ENCODE measurements at regions not wholly inside any gene's neighbourhood (a gene's known extent, or its start where the extent isn't known, plus 50 kb on each side); places are given as distances from the start of the nearest gene placed in this dataset.
"Not testable (repeated sequence)": the region's sequence is repeated elsewhere in the genome, so short reads cannot be mapped to it uniquely, and the experiment has no call there.

DNA sequence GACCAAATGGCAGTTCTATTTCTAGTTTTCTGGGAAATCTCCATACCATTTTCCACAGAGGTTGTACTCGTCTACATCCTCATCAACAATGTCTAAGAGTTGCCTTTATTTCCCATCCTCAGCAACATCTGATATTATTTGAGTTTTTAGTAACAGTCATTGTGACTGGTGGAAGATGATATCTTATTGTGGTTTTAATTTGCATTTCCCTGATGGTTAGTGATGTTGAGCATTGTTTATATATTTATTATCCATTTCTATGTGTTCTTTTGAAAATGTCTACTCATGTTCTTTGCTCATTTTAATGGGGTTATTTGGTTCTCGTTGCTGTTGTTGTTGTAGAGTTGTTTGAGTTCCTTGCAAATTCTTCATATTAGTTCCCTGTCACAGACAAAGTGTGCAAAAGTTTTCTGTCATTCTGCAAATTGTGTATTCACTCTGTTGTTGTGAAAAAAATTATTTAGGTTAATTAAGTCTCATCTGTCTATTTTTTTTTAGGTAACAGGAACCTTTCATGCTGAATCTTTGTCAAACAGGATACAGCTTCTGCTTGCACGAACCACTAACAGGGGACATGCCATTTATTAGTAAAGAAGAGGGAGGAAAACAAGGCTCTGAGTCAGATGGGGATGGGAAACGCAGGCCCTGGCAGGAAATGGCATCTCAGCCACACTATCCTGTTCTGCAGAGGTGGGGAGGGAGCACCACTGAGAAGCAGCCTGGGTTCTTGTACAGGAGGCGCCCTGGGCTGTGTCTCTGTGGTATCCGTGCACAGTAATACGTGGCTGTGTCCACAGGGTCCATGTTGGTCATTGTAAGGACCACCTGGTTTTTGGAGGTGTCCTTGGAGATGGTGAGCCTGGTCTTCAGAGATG lies 1196.7 kb downstream of the TMEM121 start:
- not testable (repeated sequence) for H3K4me1 ChIP-seq; DNase-seq (ENCODE audit: low spot score in 2 of 2); H3K4me3 ChIP-seq; H3K27ac ChIP-seq; H3K36me3 ChIP-seq; H3K27me3 ChIP-seq; H3K9me3 ChIP-seq
- WGBS = 42% methylated on average over 3 of the region's 7 CpGs

DNA sequence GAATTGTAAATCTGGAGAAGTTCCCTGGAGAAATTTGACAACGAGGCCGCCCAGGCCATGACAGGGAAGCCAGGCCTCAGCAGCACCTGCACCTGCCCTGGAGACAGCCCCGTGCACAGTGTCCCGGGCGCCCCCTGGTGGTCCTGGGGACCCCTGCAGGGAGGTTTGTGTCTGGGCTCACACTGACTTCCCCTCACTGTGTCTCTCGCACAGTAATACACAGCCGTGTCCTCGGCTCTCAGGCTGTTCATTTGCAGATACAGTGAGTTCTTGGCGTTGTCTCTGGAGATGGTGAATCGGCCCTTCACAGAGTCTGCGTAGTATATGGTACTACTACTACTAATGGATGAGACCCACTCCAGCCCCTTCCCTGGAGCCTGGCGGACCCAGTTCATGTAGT lies 1201.6 kb downstream of the TMEM121 start:
- not testable (repeated sequence) for H3K4me1 ChIP-seq; H3K4me3 ChIP-seq; H3K27me3 ChIP-seq; H3K27ac ChIP-seq; H3K36me3 ChIP-seq; DNase-seq (ENCODE audit: low spot score in 2 of 2); H3K9me3 ChIP-seq
- no CpG with 5 or more reads among the region's 12 CpGs for WGBS

DNA sequence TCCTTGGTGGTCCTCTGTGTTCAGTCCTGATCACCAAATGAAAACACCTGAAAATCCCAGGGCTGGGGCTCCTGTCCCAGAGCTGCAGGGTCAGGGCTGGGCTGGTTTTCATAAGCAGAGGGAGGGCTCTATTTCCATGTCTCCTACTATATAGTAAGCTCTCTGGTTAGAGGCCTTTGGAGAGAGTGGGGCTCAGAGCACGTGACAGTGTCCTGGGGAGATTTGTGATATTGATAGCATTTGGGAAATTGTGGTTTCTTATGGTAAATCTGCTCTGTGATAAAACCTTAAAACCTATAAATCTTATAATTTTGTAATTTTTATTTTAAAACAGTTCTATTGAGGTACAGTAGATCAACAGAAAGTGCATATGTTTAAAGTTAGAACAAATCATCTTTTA lies 1202.2 kb downstream of the TMEM121 start:
- H3K36me3 ChIP-seq = no peaks in the 10 kb centered on the region
- no peaks in the 10 kb centered on the region for H3K27me3 ChIP-seq
- no CpG with 5 or more reads among the region's 1 CpG for WGBS
- TF ChIP-seq EP300 (IDR thresholded peaks at IDR 0.05) (no peak), POLR2AphosphoS5 (IDR thresholded peaks at IDR 0.05) (no peak), POLR2A (IDR thresholded peaks at IDR 0.05) (no peak)
- TF ChIP-seq, protein P1, sequence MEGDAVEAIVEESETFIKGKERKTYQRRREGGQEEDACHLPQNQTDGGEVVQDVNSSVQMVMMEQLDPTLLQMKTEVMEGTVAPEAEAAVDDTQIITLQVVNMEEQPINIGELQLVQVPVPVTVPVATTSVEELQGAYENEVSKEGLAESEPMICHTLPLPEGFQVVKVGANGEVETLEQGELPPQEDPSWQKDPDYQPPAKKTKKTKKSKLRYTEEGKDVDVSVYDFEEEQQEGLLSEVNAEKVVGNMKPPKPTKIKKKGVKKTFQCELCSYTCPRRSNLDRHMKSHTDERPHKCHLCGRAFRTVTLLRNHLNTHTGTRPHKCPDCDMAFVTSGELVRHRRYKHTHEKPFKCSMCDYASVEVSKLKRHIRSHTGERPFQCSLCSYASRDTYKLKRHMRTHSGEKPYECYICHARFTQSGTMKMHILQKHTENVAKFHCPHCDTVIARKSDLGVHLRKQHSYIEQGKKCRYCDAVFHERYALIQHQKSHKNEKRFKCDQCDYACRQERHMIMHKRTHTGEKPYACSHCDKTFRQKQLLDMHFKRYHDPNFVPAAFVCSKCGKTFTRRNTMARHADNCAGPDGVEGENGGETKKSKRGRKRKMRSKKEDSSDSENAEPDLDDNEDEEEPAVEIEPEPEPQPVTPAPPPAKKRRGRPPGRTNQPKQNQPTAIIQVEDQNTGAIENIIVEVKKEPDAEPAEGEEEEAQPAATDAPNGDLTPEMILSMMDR (IDR thresholded peaks at IDR 0.05) = no peak
- no peak overlapping the region for H3K27ac ChIP-seq
- no peaks in the 10 kb centered on the region for H3K4me1 ChIP-seq
- no peak for DNase-seq (ENCODE audit: low spot score in 2 of 2)
- H3K9me3 ChIP-seq = no peaks in the 10 kb centered on the region
- H3K4me3 ChIP-seq = no peak overlapping the region

DNA sequence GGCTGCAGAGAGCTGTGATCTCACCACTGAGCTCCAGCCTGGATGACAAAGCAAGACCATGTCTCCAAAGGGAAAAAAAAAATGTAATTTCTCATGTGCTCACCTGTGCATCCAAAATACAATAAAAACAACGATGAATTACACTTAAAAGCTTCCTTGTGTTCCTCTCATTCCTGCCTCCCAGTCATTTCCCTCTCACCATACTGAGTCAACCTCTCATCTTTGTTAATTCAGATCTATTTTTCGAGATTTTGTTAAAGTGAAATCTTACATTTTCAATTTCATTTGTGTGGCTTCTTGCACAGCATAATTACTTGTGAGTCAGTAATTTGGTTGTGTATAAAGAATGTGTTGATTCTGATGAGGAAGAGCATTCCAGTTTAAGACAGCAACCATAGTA lies 1203.2 kb downstream of the TMEM121 start:
- DNase-seq (ENCODE audit: low spot score in 2 of 2) = no peak
- Histone ChIP-seq H3K36me3 (no peaks in the 10 kb centered on the region), H3K9me3 (no peaks in the 10 kb centered on the region), H3K27me3 (no peaks in the 10 kb centered on the region), H3K4me3 (no peak overlapping the region), H3K4me1 (no peaks in the 10 kb centered on the region), H3K27ac (no peak overlapping the region)
- no peak for TF ChIP-seq EP300 (IDR thresholded peaks at IDR 0.05)
- TF ChIP-seq, protein P1 (IDR thresholded peaks at IDR 0.05) = no peak
- TF ChIP-seq POLR2AphosphoS5 (IDR thresholded peaks at IDR 0.05) = no peak
- TF ChIP-seq POLR2A (IDR thresholded peaks at IDR 0.05) = no peak
- WGBS = no CpG with 5 or more reads among the region's 2 CpGs

DNA sequence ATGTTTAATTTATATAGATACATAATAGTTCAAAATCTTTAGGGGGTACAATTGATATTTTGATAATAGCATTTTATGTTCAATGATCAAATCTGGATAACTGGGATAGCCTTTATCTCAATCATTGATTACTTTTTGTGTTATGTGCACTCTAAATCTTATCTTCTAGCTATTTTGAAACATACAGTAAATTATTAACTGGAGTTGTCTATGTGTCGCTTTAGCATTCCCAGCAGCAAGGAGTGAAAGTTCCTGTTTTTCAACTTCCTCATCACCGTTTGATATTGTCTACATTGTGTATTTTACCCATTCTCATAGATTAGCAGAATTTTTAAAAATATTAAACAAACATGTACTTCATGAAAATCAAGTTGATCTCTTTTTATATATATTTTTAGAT lies 1207.4 kb downstream of the TMEM121 start:
- no CpG with 5 or more reads among the region's 2 CpGs for WGBS

DNA sequence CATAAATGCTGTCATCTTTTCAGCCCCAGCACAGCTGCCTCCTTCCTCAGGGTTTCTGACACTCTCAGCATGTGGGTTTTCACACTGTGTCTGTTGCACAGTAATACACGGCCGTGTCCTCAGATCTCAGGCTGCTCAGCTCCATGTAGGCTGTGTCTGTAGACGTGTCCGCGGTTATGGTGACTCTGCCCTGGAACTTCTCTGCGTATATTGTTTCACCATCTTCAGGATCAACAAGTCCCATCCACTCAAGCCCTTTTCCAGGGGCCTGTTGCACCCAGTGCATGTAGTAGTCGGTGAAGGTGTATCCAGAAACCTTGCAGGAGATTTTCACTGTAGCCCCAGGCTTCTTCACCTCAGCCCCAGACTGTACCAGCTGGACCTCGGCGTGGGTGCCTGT lies 1210.6 kb downstream of the TMEM121 start:
- WGBS = no CpG with 5 or more reads among the region's 9 CpGs
- H3K9me3 ChIP-seq = no peaks in the 10 kb centered on the region
- H3K27me3 ChIP-seq = no peaks in the 10 kb centered on the region
- no peak for TF ChIP-seq EP300 (IDR thresholded peaks at IDR 0.05)
- TF ChIP-seq, protein P1 (IDR thresholded peaks at IDR 0.05) = no peak
- TF ChIP-seq POLR2AphosphoS5 (IDR thresholded peaks at IDR 0.05) = no peak
- TF ChIP-seq POLR2A (IDR thresholded peaks at IDR 0.05) = no peak
- H3K36me3 ChIP-seq = no peaks in the 10 kb centered on the region
- H3K27ac ChIP-seq = no peak overlapping the region
- H3K4me3 ChIP-seq = no peak overlapping the region
- DNase-seq (ENCODE audit: low spot score in 2 of 2) = no peak
- no peaks in the 10 kb centered on the region for H3K4me1 ChIP-seq

More for the DNA sequence above, 1207.4 kb downstream of the TMEM121 start:
- Histone ChIP-seq H3K4me1 (no peaks in the 10 kb centered on the region), H3K27ac (no peak overlapping the region), H3K36me3 (no peaks in the 10 kb centered on the region), H3K9me3 (no peaks in the 10 kb centered on the region), H3K27me3 (no peaks in the 10 kb centered on the region), H3K4me3 (no peak overlapping the region)
- no peak for TF ChIP-seq POLR2A (IDR thresholded peaks at IDR 0.05)
- TF ChIP-seq, protein P1 (IDR thresholded peaks at IDR 0.05) = no peak
- TF ChIP-seq POLR2AphosphoS5 (IDR thresholded peaks at IDR 0.05) = no peak
- no peak for TF ChIP-seq EP300 (IDR thresholded peaks at IDR 0.05)
- no peak for DNase-seq (ENCODE audit: low spot score in 2 of 2)
